HFFc6 (cell line): ENCODE measurements at regions not wholly inside any gene's neighbourhood (a gene's known extent, or its start where the extent isn't known, plus 50 kb on each side); places are given as distances from the start of the nearest gene placed in this dataset.

Experiments
- DNase-seq: peaks from one replicate; pipeline ENCODE4 v3.0.0-alpha.2; 2018
- H3K27ac Mint-ChIP-seq: 2 replicates; pipeline ENCODE4 v1.8.0; 2020; ENCODE audit warnings: mild to moderate bottlenecking, mixed read lengths
- H3K27me3 Mint-ChIP-seq: 2 replicates; pipeline ENCODE4 v1.8.0; 2021; ENCODE audit warnings: mild to moderate bottlenecking, moderate library complexity, mixed read lengths; ENCODE audit not compliant: insufficient read depth
- H3K36me3 Mint-ChIP-seq: 2 replicates; pipeline ENCODE4 v1.8.0; 2021; ENCODE audit warnings: low read depth, mixed read lengths
- H3K4me1 Mint-ChIP-seq: 2 replicates; pipeline ENCODE4 v1.8.0; 2020; ENCODE audit warnings: low read depth, mixed read lengths
- H3K4me3 Mint-ChIP-seq: 2 replicates; pipeline ENCODE4 v1.8.0; 2020; ENCODE audit warnings: mild to moderate bottlenecking, moderate library complexity, mixed read lengths
- H3K9me3 Mint-ChIP-seq: 2 replicates; pipeline ENCODE4 v1.8.0; 2020; ENCODE audit warnings: mild to moderate bottlenecking, mixed read lengths
- TF ChIP-seq, protein P1 (sequence below): fragments of 200-600 bp; sonication (generic); IDR thresholded peaks from 2 replicates; pipeline ENCODE4 v1.5.0; 2021; ENCODE audit warnings: antibody characterized with exemption, mild to moderate bottlenecking

DNA sequence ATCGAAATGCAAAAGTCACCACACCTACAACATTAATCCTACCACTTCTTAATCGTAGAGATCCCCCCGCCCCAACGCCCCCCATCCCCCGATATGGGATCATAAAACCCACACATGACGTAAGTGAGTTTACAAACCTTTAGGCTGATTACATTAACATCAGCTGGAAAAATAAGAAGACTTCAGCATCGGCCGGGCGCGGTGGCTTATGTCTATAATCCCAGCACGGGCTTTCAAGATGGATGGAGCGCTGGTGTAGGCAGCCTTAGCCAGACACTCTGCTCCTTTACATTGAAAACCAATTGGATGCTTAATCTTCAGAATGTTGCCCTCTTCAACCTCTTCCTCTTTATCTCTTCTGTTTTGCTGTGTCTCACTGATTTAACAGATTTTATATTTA is 1376.0 kb downstream of the MAT2B start:
- Mint-ChIP-seq H3K9me3 (peaks cover 34% of the 10 kb centered on the region), H3K4me3 (no peak overlapping the region), H3K27ac (no peak overlapping the region), H3K27me3 (no peaks in the 10 kb centered on the region), H3K36me3 (no peaks in the 10 kb centered on the region), H3K4me1 (no peaks in the 10 kb centered on the region)
- no peak for DNase-seq
- TF ChIP-seq, protein P1, sequence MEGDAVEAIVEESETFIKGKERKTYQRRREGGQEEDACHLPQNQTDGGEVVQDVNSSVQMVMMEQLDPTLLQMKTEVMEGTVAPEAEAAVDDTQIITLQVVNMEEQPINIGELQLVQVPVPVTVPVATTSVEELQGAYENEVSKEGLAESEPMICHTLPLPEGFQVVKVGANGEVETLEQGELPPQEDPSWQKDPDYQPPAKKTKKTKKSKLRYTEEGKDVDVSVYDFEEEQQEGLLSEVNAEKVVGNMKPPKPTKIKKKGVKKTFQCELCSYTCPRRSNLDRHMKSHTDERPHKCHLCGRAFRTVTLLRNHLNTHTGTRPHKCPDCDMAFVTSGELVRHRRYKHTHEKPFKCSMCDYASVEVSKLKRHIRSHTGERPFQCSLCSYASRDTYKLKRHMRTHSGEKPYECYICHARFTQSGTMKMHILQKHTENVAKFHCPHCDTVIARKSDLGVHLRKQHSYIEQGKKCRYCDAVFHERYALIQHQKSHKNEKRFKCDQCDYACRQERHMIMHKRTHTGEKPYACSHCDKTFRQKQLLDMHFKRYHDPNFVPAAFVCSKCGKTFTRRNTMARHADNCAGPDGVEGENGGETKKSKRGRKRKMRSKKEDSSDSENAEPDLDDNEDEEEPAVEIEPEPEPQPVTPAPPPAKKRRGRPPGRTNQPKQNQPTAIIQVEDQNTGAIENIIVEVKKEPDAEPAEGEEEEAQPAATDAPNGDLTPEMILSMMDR, result no peak

DNA sequence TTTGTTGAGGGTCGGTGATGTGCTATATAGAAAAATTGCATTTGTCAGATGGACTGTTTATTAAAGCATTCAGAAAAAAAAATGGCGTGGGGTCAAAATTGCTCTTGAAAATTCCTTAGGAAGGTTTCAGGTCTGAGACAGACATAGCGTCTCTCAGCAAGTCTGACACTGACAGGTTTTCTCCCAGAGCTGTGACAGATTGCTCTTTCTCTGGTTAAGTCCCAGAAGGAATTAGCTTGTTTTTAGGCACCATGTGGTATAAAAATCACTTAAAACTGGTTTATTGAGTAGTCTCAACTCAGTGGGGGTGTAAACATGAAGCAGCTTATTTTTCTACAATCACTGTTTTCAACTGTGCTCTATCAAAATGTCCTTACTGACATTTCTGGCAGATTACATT is 1379.8 kb downstream of the MAT2B start:
- Mint-ChIP-seq H3K9me3 (peaks cover 32% of the 10 kb centered on the region), H3K4me3 (no peak overlapping the region), H3K4me1 (no peaks in the 10 kb centered on the region), H3K36me3 (no peaks in the 10 kb centered on the region; the same call in 1 of the 2 replicates), H3K27ac (no peak overlapping the region), H3K27me3 (no peaks in the 10 kb centered on the region)
- no peak for DNase-seq
- TF ChIP-seq, protein P1, result no peak

DNA sequence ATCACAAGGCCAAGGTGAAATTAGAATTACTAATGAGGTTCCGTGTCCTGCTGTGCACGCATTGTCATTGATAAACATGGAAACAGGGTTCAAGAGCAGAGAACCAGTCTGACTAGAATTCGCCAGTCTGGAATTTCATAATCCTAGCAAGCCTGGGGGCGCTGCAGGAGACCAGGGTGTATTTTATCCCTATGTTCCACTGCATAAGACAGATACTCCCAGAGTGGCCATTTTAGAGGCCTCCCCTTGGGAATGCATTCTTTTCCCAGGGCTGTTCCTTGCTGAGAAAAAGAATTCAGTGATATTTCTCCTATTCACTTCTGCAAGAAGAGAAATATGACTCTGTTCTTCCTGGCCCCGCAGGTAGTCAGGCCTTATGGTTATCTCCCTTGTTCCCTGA is 1387.7 kb downstream of the MAT2B start:
- Mint-ChIP-seq H3K27ac (no peak overlapping the region), H3K36me3 (no peaks in the 10 kb centered on the region; the same call in 1 of the 2 replicates), H3K4me3 (no peak overlapping the region), H3K27me3 (no peaks in the 10 kb centered on the region), H3K9me3 (peaks cover 10% of the 10 kb centered on the region), H3K4me1 (no peaks in the 10 kb centered on the region)
- TF ChIP-seq, protein P1, result no peak
- no peak for DNase-seq

DNA sequence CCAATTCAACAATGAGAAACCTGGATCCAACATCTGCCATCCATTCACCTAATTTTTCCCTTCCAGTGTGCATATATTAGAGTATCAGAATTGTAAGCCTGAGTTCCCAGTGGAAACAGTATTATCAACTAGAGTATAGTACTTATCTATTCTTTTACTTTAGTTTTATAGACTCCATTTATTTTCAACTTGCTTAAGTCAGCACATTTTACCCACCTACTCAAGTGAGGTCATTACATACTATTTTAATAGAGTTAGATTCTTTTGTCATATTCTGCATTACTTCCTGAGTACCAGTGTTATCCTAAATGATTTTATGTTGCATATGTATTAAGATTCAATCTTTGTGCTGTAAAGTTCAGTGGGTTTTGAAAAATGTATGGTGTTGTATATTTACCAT is 1393.3 kb downstream of the MAT2B start:
- H3K27ac Mint-ChIP-seq, result no peak overlapping the region

DNA sequence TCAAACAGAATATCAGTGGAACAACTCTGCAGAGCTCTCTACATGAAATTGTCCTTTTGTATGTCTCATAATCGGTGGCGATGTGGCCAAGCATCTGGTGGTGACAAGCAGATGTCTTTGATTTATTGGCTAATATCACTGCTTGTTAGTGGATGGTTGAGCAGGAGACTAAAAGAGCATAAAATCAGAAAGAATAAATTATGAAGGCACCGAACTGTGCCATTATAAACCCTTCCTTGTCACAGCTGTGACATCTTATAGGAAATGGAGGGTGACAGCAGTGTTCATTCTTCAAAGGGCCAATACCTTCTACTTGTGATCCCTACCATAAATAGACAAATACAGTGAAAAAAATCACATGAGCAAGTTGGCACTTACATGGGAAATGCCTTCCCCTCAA is 1404.3 kb downstream of the MAT2B start:
- Mint-ChIP-seq H3K36me3 (no peaks in the 10 kb centered on the region), H3K27me3 (no peaks in the 10 kb centered on the region), H3K27ac (no peak overlapping the region)

More for the DNA sequence above, 1393.3 kb downstream of the MAT2B start:
- H3K4me1 Mint-ChIP-seq, result no peaks in the 10 kb centered on the region
- DNase-seq, result no peak
- H3K27me3 Mint-ChIP-seq, result no peaks in the 10 kb centered on the region; the same call in 1 of the 2 replicates
- H3K4me3 Mint-ChIP-seq, result no peak overlapping the region
- H3K36me3 Mint-ChIP-seq, result no peaks in the 10 kb centered on the region
- H3K9me3 Mint-ChIP-seq, result peaks cover 21% of the 10 kb centered on the region
- TF ChIP-seq, protein P1, result no peak

More for the DNA sequence above, 1404.3 kb downstream of the MAT2B start:
- TF ChIP-seq, protein P1, result no peak
- no peak for DNase-seq
- H3K4me3 Mint-ChIP-seq, result no peak overlapping the region
- no peaks in the 10 kb centered on the region for H3K4me1 Mint-ChIP-seq
- peaks cover 44% of the 10 kb centered on the region for H3K9me3 Mint-ChIP-seq
